K562 (cell line): ENCODE measurements at regions not wholly inside any gene's neighbourhood (a gene's known extent, or its start where the extent isn't known, plus 50 kb on each side); places are given as distances from the start of the nearest gene placed in this dataset.

ENCODE experiments used
- BCOR ChIP-seq: fragments of 450-650 bp; IDR thresholded peaks from 2 replicates; pipeline ENCODE4 v1.6.1; 2016
- FOXM1 ChIP-seq, 2 experiments: fragments of 450-650 bp in 1 of 2; sonication (generic) in 1 of 2; formaldehyde crosslinking in 1 of 2; IDR thresholded peaks; 2 replicates each; pipeline versions ENCODE4 v1.6.1 to v1.9.0; 2017 to 2022; ENCODE audit warnings: low read depth in 2 of 2, mild to moderate bottlenecking in 2 of 2, missing genetic modification reagents in 1 of 2, moderate library complexity in 1 of 2
- TAF9B ChIP-seq: fragments of 450-650 bp; IDR thresholded peaks from 2 replicates; pipeline ENCODE4 v1.6.1; 2018; ENCODE audit warnings: mild to moderate bottlenecking; ENCODE audit not compliant: partially characterized antibody
- ZC3H8 ChIP-seq: fragments of 450-650 bp; IDR thresholded peaks from 2 replicates; pipeline ENCODE4 v1.6.1; 2017
- ZNF217 ChIP-seq: sonication (generic); formaldehyde crosslinking; IDR thresholded peaks from 2 replicates; pipeline ENCODE4 v1.8.0; 2022; ENCODE audit warnings: mild to moderate bottlenecking, missing genetic modification reagents
- ZNF589 ChIP-seq: fragments of 200-800 bp; sonication (Bioruptor generic); IDR thresholded peaks from 2 replicates; pipeline ENCODE4 v1.6.1; 2016; ENCODE audit warnings: low read depth, missing genetic modification characterization, missing compliant biosample characterization
- ZNF696 ChIP-seq: fragments of 250-450 bp; sonication (Bioruptor Pico); conservative IDR thresholded peaks from 2 replicates; pipeline ENCODE4 v1.4.0; 2020; ENCODE audit warnings: mild to moderate bottlenecking, moderate library complexity
- TF ChIP-seq, protein P1 (sequence below): fragments of 450-650 bp; IDR thresholded peaks from 2 replicates; pipeline ENCODE4 v1.6.1; 2017; ENCODE audit warnings: antibody characterized with exemption, mild to moderate bottlenecking
- TF ChIP-seq, protein P2 (sequence below): fragments of 450-650 bp; formaldehyde crosslinking; conservative IDR thresholded peaks from 2 replicates; pipeline ENCODE4 v1.4.0; 2022; ENCODE audit warnings: mild to moderate bottlenecking, missing genetic modification characterization
- TF ChIP-seq, protein P3 (sequence below): fragments of 450-650 bp; IDR thresholded peaks from 2 replicates; pipeline ENCODE4 v1.6.1; 2016
- TF ChIP-seq, protein P4 (sequence below): fragments of 250-450 bp; sonication (Bioruptor Pico); IDR thresholded peaks from 2 replicates; pipeline ENCODE4 v1.5.0; 2021; ENCODE audit warnings: mild to moderate bottlenecking, moderate library complexity
- TF ChIP-seq, protein P5 (sequence below): sonication (generic); formaldehyde crosslinking; IDR thresholded peaks from 2 replicates; pipeline ENCODE4 v1.8.0; 2022; ENCODE audit warnings: missing genetic modification reagents, mild to moderate bottlenecking, moderate library complexity, borderline replicate concordance
- TF ChIP-seq, protein P6 (sequence below): fragments of 250-450 bp; sonication (Bioruptor Pico); IDR thresholded peaks from 2 replicates; pipeline ENCODE4 v1.5.0; 2022; ENCODE audit warnings: mild to moderate bottlenecking

DNA sequence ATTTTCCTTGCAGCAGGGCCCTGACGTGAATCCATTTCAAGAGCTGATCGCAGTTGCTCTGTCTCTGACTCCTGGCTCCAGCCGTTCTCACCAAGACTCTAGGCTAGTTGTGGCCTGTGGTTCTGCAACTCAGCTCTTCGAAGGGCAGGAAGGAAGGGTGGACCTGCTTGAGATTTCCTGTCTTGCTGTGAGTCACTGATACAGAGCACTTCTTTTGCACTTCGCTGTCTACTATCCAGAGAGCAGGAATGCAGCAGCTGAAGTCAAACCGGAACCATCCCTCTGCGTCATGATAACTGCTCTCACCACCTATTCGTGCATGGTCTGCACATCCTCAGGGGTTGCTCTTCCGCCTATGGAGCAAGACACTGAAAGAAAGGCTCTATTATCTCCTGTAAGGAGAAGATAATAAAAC, 59.7 kb downstream of the RAP2B start (continued):
- TF ChIP-seq, protein P1, sequence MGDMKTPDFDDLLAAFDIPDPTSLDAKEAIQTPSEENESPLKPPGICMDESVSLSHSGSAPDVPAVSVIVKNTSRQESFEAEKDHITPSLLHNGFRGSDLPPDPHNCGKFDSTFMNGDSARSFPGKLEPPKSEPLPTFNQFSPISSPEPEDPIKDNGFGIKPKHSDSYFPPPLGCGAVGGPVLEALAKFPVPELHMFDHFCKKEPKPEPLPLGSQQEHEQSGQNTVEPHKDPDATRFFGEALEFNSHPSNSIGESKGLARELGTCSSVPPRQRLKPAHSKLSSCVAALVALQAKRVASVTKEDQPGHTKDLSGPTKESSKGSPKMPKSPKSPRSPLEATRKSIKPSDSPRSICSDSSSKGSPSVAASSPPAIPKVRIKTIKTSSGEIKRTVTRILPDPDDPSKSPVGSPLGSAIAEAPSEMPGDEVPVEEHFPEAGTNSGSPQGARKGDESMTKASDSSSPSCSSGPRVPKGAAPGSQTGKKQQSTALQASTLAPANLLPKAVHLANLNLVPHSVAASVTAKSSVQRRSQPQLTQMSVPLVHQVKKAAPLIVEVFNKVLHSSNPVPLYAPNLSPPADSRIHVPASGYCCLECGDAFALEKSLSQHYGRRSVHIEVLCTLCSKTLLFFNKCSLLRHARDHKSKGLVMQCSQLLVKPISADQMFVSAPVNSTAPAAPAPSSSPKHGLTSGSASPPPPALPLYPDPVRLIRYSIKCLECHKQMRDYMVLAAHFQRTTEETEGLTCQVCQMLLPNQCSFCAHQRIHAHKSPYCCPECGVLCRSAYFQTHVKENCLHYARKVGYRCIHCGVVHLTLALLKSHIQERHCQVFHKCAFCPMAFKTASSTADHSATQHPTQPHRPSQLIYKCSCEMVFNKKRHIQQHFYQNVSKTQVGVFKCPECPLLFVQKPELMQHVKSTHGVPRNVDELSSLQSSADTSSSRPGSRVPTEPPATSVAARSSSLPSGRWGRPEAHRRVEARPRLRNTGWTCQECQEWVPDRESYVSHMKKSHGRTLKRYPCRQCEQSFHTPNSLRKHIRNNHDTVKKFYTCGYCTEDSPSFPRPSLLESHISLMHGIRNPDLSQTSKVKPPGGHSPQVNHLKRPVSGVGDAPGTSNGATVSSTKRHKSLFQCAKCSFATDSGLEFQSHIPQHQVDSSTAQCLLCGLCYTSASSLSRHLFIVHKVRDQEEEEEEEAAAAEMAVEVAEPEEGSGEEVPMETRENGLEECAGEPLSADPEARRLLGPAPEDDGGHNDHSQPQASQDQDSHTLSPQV = peak; percentile 88
- TF ChIP-seq ZNF589 = peak; percentile 89
- TF ChIP-seq, protein P2, sequence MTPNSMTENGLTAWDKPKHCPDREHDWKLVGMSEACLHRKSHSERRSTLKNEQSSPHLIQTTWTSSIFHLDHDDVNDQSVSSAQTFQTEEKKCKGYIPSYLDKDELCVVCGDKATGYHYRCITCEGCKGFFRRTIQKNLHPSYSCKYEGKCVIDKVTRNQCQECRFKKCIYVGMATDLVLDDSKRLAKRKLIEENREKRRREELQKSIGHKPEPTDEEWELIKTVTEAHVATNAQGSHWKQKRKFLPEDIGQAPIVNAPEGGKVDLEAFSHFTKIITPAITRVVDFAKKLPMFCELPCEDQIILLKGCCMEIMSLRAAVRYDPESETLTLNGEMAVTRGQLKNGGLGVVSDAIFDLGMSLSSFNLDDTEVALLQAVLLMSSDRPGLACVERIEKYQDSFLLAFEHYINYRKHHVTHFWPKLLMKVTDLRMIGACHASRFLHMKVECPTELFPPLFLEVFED (CRISPR knock-in tag) = no peak
- TF ChIP-seq, protein P3, sequence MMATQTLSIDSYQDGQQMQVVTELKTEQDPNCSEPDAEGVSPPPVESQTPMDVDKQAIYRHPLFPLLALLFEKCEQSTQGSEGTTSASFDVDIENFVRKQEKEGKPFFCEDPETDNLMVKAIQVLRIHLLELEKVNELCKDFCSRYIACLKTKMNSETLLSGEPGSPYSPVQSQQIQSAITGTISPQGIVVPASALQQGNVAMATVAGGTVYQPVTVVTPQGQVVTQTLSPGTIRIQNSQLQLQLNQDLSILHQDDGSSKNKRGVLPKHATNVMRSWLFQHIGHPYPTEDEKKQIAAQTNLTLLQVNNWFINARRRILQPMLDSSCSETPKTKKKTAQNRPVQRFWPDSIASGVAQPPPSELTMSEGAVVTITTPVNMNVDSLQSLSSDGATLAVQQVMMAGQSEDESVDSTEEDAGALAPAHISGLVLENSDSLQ = no peak
- peak; percentile 36; the same call in 1 of the 2 replicates for TF ChIP-seq BCOR
- TF ChIP-seq TAF9B = peak; percentile 62
- TF ChIP-seq FOXM1 (IDR thresholded peaks at IDR 0.05; ENCODE audit: low read depth) = peak; percentile 59
- TF ChIP-seq FOXM1 (CRISPR knock-in tag; IDR thresholded peaks at IDR 0.05; ENCODE audit: low read depth) = no peak
- TF ChIP-seq, protein P4, sequence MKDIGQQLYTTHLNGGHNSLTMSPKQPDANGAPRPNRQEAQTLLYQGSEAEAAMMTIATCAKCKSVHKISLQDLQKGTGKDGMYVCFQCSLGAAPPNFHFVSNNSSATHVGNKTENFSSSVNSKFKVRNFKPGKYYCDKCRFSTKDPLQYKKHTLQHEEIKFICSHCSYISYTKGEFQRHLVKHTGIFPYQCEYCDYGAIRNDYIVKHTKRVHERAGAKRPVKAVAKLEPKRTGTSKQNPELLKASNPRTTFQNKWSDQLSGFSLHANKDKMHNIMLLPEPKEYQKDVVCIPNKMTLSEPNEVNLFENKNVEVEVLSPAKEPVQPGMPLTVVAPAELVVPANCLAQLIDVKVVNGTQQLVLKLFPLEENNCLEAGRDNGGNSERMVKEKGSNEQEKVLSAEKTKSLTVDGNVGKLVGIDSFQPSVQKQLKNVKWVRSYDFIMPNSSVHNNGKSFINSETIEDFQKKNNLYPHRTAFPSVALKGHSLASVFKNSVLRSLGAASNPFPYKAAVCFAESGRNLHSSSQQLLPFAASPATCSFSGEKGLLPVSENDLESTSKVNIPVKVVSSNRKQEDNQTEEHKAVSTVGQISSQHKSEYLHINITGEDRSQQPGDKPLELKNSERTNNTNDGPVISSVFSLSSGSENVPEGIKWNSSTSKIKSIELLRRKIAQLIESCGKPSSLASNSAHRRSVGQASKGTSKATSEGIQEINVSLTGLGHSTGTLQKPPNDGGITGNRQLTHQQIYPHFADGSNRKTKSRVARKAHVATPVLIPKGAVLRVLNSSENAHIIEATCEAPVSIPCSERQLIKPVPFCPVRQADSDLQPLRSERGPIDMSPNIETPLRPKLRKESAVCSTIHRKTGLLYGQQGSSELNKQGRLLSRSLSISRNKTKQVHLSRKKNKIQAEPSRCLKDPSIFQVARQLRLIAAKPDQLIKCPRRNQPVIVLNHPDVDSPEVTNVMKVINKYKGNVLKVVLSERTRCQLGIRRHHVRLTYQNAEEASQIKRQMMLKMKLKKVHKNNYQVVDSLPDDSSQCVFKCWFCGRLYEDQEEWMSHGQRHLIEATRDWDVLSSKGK = no peak
- TF ChIP-seq, protein P5, sequence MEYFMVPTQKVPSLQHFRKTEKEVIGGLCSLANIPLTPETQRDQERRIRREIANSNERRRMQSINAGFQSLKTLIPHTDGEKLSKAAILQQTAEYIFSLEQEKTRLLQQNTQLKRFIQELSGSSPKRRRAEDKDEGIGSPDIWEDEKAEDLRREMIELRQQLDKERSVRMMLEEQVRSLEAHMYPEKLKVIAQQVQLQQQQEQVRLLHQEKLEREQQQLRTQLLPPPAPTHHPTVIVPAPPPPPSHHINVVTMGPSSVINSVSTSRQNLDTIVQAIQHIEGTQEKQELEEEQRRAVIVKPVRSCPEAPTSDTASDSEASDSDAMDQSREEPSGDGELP (CRISPR knock-in tag) = peak; percentile 87
- TF ChIP-seq ZNF217 = no peak
- no peak for TF ChIP-seq ZC3H8
- no peak for TF ChIP-seq ZNF696 (CRISPR knock-in tag)
- TF ChIP-seq, protein P6, sequence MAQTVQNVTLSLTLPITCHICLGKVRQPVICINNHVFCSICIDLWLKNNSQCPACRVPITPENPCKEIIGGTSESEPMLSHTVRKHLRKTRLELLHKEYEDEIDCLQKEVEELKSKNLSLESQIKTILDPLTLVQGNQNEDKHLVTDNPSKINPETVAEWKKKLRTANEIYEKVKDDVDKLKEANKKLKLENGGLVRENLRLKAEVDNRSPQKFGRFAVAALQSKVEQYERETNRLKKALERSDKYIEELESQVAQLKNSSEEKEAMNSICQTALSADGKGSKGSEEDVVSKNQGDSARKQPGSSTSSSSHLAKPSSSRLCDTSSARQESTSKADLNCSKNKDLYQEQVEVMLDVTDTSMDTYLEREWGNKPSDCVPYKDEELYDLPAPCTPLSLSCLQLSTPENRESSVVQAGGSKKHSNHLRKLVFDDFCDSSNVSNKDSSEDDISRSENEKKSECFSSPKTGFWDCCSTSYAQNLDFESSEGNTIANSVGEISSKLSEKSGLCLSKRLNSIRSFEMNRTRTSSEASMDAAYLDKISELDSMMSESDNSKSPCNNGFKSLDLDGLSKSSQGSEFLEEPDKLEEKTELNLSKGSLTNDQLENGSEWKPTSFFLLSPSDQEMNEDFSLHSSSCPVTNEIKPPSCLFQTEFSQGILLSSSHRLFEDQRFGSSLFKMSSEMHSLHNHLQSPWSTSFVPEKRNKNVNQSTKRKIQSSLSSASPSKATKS (CRISPR knock-in tag) = no peak
